ENCODE measurements at regions not wholly inside any gene's neighbourhood (a gene's known extent, or its start where the extent isn't known, plus 50 kb on each side); places are given as distances from the start of the nearest gene placed in this dataset.
"Not testable (repeated sequence)": the region's sequence is repeated elsewhere in the genome, so short reads cannot be mapped to it uniquely, and the experiment has no call there.

DNA sequence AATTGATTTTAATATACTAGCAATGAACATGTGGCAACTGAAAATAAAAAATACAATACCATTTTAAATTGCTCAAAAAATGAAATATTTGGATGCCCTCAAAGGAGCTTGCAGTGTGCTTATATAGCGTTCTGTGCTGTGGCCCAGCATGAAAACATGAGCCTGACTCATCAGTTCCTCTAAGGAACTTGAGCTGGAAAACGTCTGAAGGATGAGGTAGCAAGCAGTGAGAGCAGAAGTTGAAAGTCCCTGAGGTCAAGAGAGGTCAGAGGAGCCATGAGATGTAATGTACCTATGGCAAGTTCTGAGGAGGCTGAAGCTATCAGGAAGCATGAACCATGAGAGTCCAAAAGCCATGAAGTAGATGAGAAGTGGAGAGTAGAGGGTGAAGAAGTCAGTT is 59.7 kb downstream of the HMGB3 start:
- intact Hi-C loops (cut with DNase I) = no loop called here
- DNase-seq = no peak

DNA sequence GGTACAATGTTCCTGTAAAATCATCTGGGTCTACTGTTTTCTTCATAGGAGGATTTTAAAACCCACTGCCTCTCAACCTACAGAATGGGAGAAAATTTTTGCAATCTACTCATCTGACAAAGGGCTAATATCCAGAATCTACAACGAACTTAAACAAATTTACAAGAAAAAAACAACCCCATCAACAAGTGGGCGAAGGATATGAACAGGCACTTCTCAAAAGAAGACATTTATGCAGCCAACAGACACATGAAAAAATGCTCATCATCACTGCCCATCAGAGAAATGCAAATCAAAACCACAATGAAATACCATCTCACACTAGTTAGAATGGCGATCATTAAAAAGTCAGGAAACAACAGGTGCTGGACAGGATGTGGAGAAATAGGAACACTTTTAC is 83.2 kb downstream of the HMGB3 start:
- DNase-seq; intact Hi-C loops (cut with DNase I): not testable (repeated sequence)

DNA sequence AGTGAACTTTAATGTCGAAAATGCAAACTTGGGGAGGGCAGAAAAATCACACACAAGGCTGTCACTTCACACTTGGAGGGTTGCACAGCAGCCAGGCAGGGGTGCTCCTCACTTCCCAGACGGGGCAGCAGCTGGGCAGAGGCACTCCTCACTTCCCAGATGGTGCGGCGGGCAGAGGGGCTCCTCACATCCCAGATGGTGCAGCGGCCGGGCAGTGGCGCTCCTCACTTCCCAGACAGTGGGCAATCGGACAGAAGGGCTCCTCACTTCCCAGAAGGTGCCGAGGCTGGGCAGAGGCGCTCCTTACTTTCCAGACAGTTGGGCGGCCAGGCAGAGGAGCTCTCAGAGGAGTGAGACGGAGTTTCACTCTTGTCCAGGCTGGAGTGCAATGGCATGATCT is 90.6 kb downstream of the HMGB3 start:
- intact Hi-C loops (cut with DNase I) = no loop called here
- peak in 2 of 10 donors; percentile 72 to 75 for DNase-seq

DNA sequence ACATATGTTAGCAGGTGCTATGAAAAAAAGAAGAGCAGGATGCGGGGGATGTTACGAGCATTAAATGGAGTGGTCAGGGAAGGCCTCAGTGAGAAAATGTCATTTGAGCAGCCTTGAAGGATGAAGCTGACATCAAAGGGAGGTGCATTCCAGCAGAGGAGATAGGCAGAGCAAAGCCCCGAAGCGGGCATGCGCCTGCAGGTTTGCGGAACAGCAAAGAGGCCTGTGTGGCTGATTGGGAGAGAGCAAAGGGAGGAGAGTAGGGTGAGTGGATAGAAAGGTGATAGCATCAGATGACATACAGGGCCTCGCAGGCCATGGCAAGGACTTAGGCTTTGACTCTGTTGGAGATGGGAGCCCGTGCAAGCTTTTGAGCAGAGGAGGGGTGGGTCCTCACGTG is 95.4 kb upstream of the GPR50 start:
- intact Hi-C loops (cut with DNase I) = no loop called here
- no peak for DNase-seq

DNA sequence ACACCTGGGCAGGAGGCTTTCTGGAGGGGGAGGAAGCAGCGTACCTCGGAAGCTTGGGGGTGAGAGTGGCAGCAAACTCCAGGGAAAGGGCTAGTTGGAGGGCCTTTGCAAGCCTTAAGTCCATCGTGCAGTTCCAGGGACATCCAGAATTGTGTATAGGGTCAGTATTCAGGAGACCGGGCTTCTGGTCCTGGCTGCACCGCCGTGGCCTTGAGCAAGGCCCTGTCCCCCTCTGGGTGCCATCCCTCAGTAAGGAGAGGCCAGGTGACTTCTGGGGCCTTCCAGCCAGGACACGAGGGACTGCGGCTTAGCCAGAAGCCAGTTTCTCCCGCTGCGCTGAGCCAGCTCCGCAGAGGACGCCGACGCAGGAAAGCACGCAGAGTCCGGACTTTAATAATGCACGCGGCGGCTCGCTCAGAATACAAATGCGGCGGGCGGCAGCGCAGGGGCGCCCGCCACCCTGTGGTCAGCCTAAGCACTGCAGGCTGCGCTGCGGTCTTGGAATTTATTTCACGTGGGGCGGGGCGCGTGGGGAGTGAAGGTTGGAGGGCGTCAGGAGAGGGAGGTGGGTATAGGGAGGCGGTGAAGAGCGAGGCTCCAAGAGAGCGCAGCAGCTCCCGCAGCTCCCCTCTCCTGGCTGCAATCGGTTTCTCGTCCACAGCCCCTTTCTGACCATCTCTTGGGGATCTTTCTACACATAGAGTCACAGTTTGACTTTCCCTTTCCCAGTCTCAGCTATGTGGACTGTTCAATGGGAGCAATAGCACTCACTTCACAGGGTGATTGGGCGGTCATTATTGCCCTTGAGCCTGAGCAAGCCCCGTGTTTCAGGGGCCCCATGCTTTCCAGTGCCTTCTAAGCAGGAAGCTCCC is 94.1 kb upstream of the GPR50 start:
- intact Hi-C loops (cut with DNase I) = loop anchor here (1.0 kb wide), 1 partner anchor 310 kb away; no protein-coding TSS in a partner anchor
- DNase-seq = peak; percentile 20 to 95 (median 60)

DNA sequence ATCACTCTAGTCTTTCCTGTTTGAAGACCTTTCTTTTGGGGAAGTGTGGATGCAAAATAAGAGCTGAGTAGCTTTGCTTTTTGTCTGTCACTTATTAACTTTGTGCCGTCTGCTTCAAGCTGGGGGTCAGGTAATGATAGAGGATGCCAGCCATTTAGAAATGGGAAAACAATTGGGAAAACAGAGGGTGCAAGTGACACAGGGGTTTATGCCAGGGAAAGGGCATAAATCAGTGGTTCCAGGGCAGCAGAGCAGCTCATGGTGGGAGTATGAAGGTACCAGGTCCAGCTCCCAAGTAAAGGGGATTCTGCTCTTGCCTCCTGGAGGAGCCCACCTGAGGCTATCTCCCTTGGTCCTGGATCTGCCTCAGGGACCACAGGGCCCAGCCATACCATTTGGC is 91.9 kb upstream of the GPR50 start:
- DNase-seq = no peak
- intact Hi-C loops (cut with DNase I) = no loop called here

DNA sequence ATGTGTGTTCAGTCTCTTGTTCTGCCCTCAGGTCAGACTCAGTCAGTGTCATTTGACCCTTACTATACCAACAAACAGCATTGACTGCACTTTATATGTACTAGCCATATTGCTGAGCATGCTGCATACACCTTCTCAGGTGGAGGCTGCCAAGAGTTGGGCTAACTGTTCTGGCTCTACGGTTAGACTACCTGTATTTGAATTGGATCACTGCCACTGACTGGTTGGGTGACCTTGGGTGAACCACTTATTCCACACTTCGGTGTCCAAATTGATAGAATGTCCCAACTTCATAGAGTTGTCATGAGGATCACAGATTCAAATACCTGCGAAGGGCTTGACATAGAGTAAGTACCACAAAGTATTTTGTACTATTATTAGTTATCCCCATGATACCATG is 91.2 kb upstream of the GPR50 start:
- intact Hi-C loops (cut with DNase I) = no loop called here
- no peak for DNase-seq

DNA sequence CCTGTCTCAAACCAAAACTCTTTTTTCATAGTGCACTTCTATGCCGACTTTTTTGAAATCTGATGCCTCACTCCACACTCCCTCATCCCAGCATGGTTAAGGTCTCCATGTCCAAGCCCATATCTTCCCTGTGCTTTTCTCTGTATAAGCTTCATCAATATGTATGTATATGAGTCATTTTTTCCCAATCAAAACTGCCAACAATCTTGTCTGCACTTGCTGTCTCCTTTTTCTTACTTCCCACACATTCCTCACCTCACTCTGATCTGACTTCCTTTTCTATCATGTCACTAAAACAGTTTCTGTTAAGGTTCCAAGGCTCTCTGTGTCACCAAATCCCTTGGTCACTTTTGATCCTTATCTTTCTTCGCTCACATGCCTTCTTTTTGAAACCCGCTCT is 88.2 kb upstream of the GPR50 start:
- intact Hi-C loops (cut with DNase I) = no loop called here
- DNase-seq = no peak

DNA sequence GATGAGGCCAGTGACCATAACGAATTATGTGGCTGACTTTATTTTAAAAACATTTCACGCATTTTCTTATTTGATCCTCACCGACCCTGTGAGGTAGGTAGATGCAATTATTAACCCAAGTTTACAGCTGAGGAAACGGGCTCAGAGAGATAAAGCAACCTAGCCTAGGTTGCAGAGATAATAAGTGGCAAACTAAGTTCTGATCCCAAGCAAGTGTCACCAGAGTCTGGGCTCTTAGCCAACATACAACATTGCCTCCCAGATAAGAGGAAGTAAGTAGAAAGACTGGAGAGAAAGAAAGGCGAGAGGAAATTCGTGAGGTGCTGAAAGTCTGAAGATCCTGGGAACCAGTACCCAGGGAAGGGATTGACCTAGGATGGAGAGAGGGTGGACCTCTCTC is 77.4 kb upstream of the GPR50 start:
- DNase-seq = no peak
- intact Hi-C loops (cut with DNase I) = no loop called here

DNA sequence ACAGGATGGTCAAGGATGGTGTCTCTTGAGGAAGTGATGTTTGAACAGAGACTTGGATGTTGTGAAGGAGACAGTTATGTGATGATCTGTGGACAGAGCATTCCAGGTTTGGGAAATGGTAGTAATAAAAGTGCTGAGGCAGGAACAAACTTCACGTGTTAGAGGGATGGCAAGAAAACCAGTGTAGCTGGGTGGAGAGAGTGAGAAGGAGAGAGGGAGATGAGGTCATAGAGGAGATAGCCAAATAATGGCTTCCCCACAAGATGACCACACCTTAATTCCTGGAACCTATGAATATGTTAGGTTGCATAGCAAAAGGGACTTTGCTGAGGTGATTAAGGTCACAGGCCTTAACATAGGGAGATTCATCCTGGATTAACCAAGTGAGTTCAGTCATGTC is 75.6 kb upstream of the GPR50 start:
- DNase-seq = no peak
- intact Hi-C loops (cut with DNase I) = no loop called here

DNA sequence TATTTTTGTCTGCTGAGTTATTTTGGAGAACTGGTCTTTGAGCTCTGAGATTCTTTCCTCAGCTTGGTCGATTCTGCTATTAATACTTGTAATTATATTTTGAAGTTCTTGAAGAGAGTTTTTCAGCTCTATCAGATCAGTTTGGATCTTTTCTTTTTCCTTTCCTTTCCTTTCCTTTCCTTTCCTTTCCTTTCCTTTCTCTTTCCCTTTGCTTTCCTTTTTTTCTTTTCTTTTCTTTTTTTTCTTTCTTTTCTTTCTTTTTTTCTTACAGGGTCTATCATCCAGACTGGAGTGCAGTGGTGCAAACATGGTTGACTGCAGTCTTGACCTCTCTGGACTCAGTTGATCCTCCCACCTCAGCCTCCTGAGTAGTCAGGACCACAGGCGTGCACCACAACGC is 63.2 kb upstream of the GPR50 start:
- DNase-seq; intact Hi-C loops (cut with DNase I): not testable (repeated sequence)

Measured in posterior cingulate gyrus (tissue), 11 donors.